Testis (tissue), 2 donors: ENCODE measurements at regions not wholly inside any gene's neighbourhood (a gene's known extent, or its start where the extent isn't known, plus 50 kb on each side); places are given as distances from the start of the nearest gene placed in this dataset.
"Not testable (repeated sequence)": the region's sequence is repeated elsewhere in the genome, so short reads cannot be mapped to it uniquely, and the experiment has no call there.

Experiments
- DNase-seq: peaks from one replicate; pipeline ENCODE4 v3.0.0-alpha.2; 2019
- H3K27ac ChIP-seq, 2 donors: fragments of 200-600 bp; sonication (generic); one replicate each; pipeline ENCODE4 v1.5.1; 2019
- H3K27me3 ChIP-seq: fragments of 200-600 bp; sonication (generic); one replicate; pipeline ENCODE4 v1.5.1; 2019
- H3K36me3 ChIP-seq: fragments of 200-600 bp; sonication (generic); one replicate; pipeline ENCODE4 v1.5.1; 2017; ENCODE audit warnings: low read depth; ENCODE audit errors: missing control alignments
- H3K4me1 ChIP-seq: fragments of 200-600 bp; sonication (generic); one replicate; pipeline ENCODE4 v1.5.1; 2019
- H3K4me3 ChIP-seq, 2 donors: fragments of 200-600 bp; sonication (generic); one replicate each; pipeline ENCODE4 v1.5.1; 2017 to 2019
- H3K9me3 ChIP-seq: fragments of 200-600 bp; sonication (generic); one replicate; pipeline ENCODE4 v1.5.1; 2017
- CTCF ChIP-seq, 3 experiments: fragments of 450-650 bp in 2 of 3; fragments of 200-600 bp in 1 of 3; sonication (generic) in 1 of 3; IDR thresholded peaks; one replicate each; pipeline ENCODE4 v1.5.1; 2016 to 2019; ENCODE audit warnings: antibody characterized with exemption in 3 of 3, mild to moderate bottlenecking in 2 of 3, moderate library complexity in 1 of 3
- POLR2A ChIP-seq: fragments of 450-650 bp; IDR thresholded peaks from one replicate; pipeline ENCODE4 v1.6.1; 2017; ENCODE audit warnings: antibody characterized with exemption, mild to moderate bottlenecking, moderate library complexity
- WGBS, 2 donors: methylation state at CpG; one replicate each; pipeline ENCODE4 v1.1.5; 2018; 5-methylcytosine and 5-hydroxymethylcytosine counted together
- intact Hi-C: fragments of 100-400 bp; cut with DNase I; formaldehyde crosslinking; loops from one replicate; pipeline ENCODE4 v1.15.1; 2023; ENCODE audit warnings: low total_unique reads
- microRNA-seq, 2 donors: library from miRNA; unstranded; fragments of <30 nt; microRNA quantifications; one replicate each; pipeline ENCODE4, GENCODE V29; 2016; ENCODE audit warnings: borderline number of aligned reads in 2 of 2, borderline replicate concordance in 1 of 2
- small RNA-seq, 2 donors: library from RNA; depleted of rRNA; stranded (forward); fragments of <200 nt; gene quantifications; one replicate each; pipeline ENCODE3, GENCODE V24; 2016

GRCh38 chr6:27188061-27188884, 59.2 kb upstream of the PRSS16 start:
- DNase-seq, result peak; percentile 72
- 0% methylated on average over 33 of the region's 33 CpGs for WGBS, 2 donors
- Histone ChIP-seq H3K27ac (peak overlapping the region; percentile 64 to 80), H3K9me3 (no peaks in the 10 kb centered on the region), H3K4me3 (peak overlapping the region; percentile 48 to 64), H3K4me1 (no peaks in the 10 kb centered on the region), H3K27me3 (no peaks in the 10 kb centered on the region), H3K36me3 (no peaks in the 10 kb centered on the region)
- intact Hi-C loops, result no loop called here
- TF ChIP-seq CTCF (IDR thresholded peaks at IDR 0.05), result no peak
- TF ChIP-seq POLR2A, result no peak

- WGBS, 2 donors, result 14 to 16% methylated on average over 10 of the region's 10 CpGs
- no peaks in the 10 kb centered on the region for H3K4me1 ChIP-seq
- H3K27ac ChIP-seq, result peak overlapping the region; percentile 64 to 80
- no peaks in the 10 kb centered on the region for H3K36me3 ChIP-seq
- H3K9me3 ChIP-seq, result no peaks in the 10 kb centered on the region
- H3K4me3 ChIP-seq, result peak overlapping the region; percentile 48 to 64
- peak; percentile 77 for DNase-seq
- TF ChIP-seq POLR2A (no peak), CTCF (IDR thresholded peaks at IDR 0.05) (peak; percentile 59 to 69 (median 65))
- H3K27me3 ChIP-seq, result no peaks in the 10 kb centered on the region
- intact Hi-C loops, result no loop called here
Measured at GRCh38 chr6:27188885-27189418, 58.5 kb upstream of the PRSS16 start.

GRCh38 chr6:27190126-27190525, 57.4 kb upstream of the PRSS16 start:
- H3K36me3 ChIP-seq, result no peaks in the 10 kb centered on the region
- TF ChIP-seq CTCF (IDR thresholded peaks at IDR 0.05) (no peak), POLR2A (no peak)
- intact Hi-C loops, result no loop called here
- no peak overlapping the region for H3K27ac ChIP-seq
- 62 to 86% methylated on average over 5 of the region's 5 CpGs for WGBS, 2 donors
- H3K4me1 ChIP-seq, result no peaks in the 10 kb centered on the region
- no peaks in the 10 kb centered on the region for H3K9me3 ChIP-seq
- no peaks in the 10 kb centered on the region for H3K27me3 ChIP-seq
- H3K4me3 ChIP-seq, result no peak overlapping the region
- DNase-seq, result no peak

- H3K27ac ChIP-seq, result peak overlapping the region in 1 of 2 donors; percentile 35
- H3K4me3 ChIP-seq, H3K36me3 ChIP-seq, H3K9me3 ChIP-seq, intact Hi-C loops, H3K27me3 ChIP-seq, H3K4me1 ChIP-seq, DNase-seq: not testable (repeated sequence)
- 68% methylated on average over 4 of the region's 4 CpGs for whole genome bisulfite sequencing, 2 donors
Measured at GRCh38 chr6:27194453-27194852, 53.0 kb upstream of the PRSS16 start.

- H3K27ac ChIP-seq, H3K27me3 ChIP-seq, H3K9me3 ChIP-seq, DNase-seq, H3K36me3 ChIP-seq, H3K4me3 ChIP-seq, intact Hi-C loops, H3K4me1 ChIP-seq: not testable (repeated sequence)
- 49 to 57% methylated on average over 3 of the region's 3 CpGs for WGBS, 2 donors
Measured at GRCh38 chr6:27195547-27195946, 52.0 kb upstream of the PRSS16 start.

Small RNA genes lying in the stretch of these regions (microRNA-seq; reads per million reads assigned to microRNA genes)
- 0 to 1.4 reads per million in 2 donors for gene MIR3143

Small RNA genes lying in the stretch of these regions (small RNA-seq; reads per million reads assigned to genes)
- gene MIR3143, result 0 reads per million in 2 donors
- gene RNU2-62P, result 0 to 0.09 reads per million in 2 donors
